Neuronal stem cell (in vitro differentiated cells): ENCODE measurements at regions not wholly inside any gene's neighbourhood (a gene's known extent, or its start where the extent isn't known, plus 50 kb on each side); places are given as distances from the start of the nearest gene placed in this dataset.
"Not testable (repeated sequence)": the region's sequence is repeated elsewhere in the genome, so short reads cannot be mapped to it uniquely, and the experiment has no call there.

Experiments
- DNase-seq: peaks from one replicate; pipeline ENCODE4 v3.0.0-alpha.2; 2013; ENCODE audit warnings: low spot score
- H2AFZ ChIP-seq: one replicate; pipeline ENCODE4 v1.6.1; 2013; ENCODE audit warnings: mild to moderate bottlenecking, low read length, inconsistent platforms
- H2AK5ac ChIP-seq: 2 replicates; pipeline ENCODE4 v1.6.1; 2013; ENCODE audit warnings: low read depth, mild to moderate bottlenecking, inconsistent platforms, low read length, moderate library complexity, mixed read lengths
- H2BK120ac ChIP-seq: 2 replicates; pipeline ENCODE4 v1.6.1; 2013; ENCODE audit warnings: low read depth, mild to moderate bottlenecking, inconsistent platforms, low read length, moderate library complexity, mixed read lengths
- H2BK12ac ChIP-seq: one replicate; pipeline ENCODE4 v1.6.1; 2013; ENCODE audit warnings: low read length, inconsistent platforms
- H2BK15ac ChIP-seq: 2 replicates; pipeline ENCODE4 v1.6.1; 2013; ENCODE audit warnings: mild to moderate bottlenecking, low read length, inconsistent platforms, mixed read lengths
- H2BK5ac ChIP-seq: one replicate; pipeline ENCODE4 v1.6.1; 2013; ENCODE audit warnings: inconsistent platforms, mild to moderate bottlenecking, low read length, moderate library complexity
- H3K14ac ChIP-seq: one replicate; pipeline ENCODE4 v1.6.1; 2013; ENCODE audit warnings: low read length, inconsistent platforms
- H3K18ac ChIP-seq: 2 replicates; pipeline ENCODE4 v1.6.1; 2013; ENCODE audit warnings: low read length, inconsistent platforms
- H3K23ac ChIP-seq: 2 replicates; pipeline ENCODE4 v1.6.1; 2013; ENCODE audit warnings: low read depth, mild to moderate bottlenecking, mixed read lengths, low read length, inconsistent platforms; ENCODE audit not compliant: poor library complexity
- H3K27ac ChIP-seq: replicated peaks from 3 replicates; pipeline ENCODE4 v1.5.1; 2013; ENCODE audit warnings: low read length, inconsistent platforms
- H3K27me3 ChIP-seq, 3 experiments: 2 replicates each; pipeline ENCODE4 v1.6.1; 2013; ENCODE audit warnings: low read length in 3 of 3, mild to moderate bottlenecking in 2 of 3, inconsistent platforms in 1 of 3, low read depth in 1 of 3, mixed read lengths in 1 of 3, moderate library complexity in 1 of 3; ENCODE audit not compliant: control insufficient read depth in 3 of 3, insufficient read depth in 3 of 3
- H3K36me3 ChIP-seq, 2 donors: replicated peaks in 1 of 2; 2 replicates each; pipeline ENCODE4 v1.6.1; 2013; ENCODE audit warnings: low read length in 2 of 2; ENCODE audit not compliant: control insufficient read depth in 2 of 2, insufficient read depth in 2 of 2
- H3K4ac ChIP-seq: 2 replicates; pipeline ENCODE4 v1.6.1; 2013; ENCODE audit warnings: inconsistent platforms, mild to moderate bottlenecking, low read length, moderate library complexity
- H3K4me1 ChIP-seq, 2 donors: 1 replicate in 1 of 2; 2 replicates in 1 of 2; pipeline ENCODE4 v1.6.1; 2013; ENCODE audit warnings: low read length in 2 of 2, low read depth in 1 of 2; ENCODE audit not compliant: control insufficient read depth in 2 of 2, insufficient read depth in 1 of 2
- H3K4me2 ChIP-seq: one replicate; pipeline ENCODE4 v1.6.1; 2013; ENCODE audit warnings: mild to moderate bottlenecking, low read length, inconsistent platforms; ENCODE audit not compliant: insufficient read depth, poor library complexity, severe bottlenecking
- H3K4me3 ChIP-seq, 2 donors: 2 replicates each; pipeline ENCODE4 v1.5.1; 2013; ENCODE audit warnings: low read length in 2 of 2, mild to moderate bottlenecking in 2 of 2, inconsistent platforms in 1 of 2, moderate library complexity in 1 of 2
- H3K79me1 ChIP-seq: one replicate; pipeline ENCODE4 v1.6.1; 2013; ENCODE audit warnings: low read depth, mild to moderate bottlenecking, inconsistent platforms, low read length, moderate library complexity
- H3K9ac ChIP-seq: one replicate; pipeline ENCODE4 v1.6.1; 2013; ENCODE audit warnings: mild to moderate bottlenecking, low read depth, low read length, inconsistent platforms; ENCODE audit not compliant: poor library complexity
- H3K9me3 ChIP-seq, 2 donors: replicated peaks in 1 of 2; 2 replicates each; pipeline versions ENCODE3 to v1.6.1; 2013; ENCODE audit warnings: low read length in 2 of 2, mild to moderate bottlenecking in 2 of 2, inconsistent platforms in 1 of 2, low read depth in 1 of 2, mixed read lengths in 1 of 2, moderate library complexity in 1 of 2; ENCODE audit not compliant: control insufficient read depth in 2 of 2, insufficient read depth in 1 of 2
- H4K8ac ChIP-seq: one replicate; pipeline ENCODE4 v1.6.1; 2013; ENCODE audit warnings: low read depth, mild to moderate bottlenecking, inconsistent platforms, low read length, moderate library complexity
- H4K91ac ChIP-seq: one replicate; pipeline ENCODE4 v1.6.1; 2013; ENCODE audit warnings: low read length, low read depth, mild to moderate bottlenecking, inconsistent platforms; ENCODE audit not compliant: poor library complexity
- WGBS, 2 donors: extraction: QIAGEN DNeasy Blood & Tissue Kit; methylation state at CpG; one replicate each; pipeline ENCODE4 v1.1.7; 2013; ENCODE audit warnings: missing lambda C conversion rate in 2 of 2, mixed read lengths in 1 of 2; ENCODE audit not compliant: insufficient read length in 2 of 2, insufficient replicate concordance in 1 of 2; ENCODE audit errors: extremely low coverage in 2 of 2; 5-methylcytosine and 5-hydroxymethylcytosine counted together

DNA sequence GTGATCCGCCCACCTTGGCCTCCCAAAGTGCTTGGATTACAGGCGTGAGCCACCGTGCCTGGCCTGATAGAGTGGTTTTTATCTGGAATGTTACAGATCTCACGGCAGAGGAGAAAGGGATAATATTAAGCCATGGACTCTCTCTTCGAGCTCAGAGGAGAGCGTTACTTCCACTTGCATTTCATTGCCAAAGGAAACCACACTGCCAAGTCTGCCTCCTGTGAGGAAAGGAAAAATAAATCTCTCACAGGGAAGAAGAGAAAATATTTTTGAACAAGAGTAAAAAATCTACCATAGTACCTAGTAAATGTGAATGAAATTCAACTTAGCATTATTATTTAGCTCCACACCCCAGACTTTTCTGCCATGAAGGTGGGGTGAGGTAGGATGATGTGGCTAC lies 319.2 kb upstream of the PRICKLE1 start:
- Histone ChIP-seq H3K4me1 (no peaks in the 10 kb centered on the region), H4K8ac (no peak overlapping the region), H3K9ac (no peak overlapping the region), H2BK120ac (no peak overlapping the region), H3K9me3 (peaks cover 2 to 5% of the 10 kb centered on the region in 2 donors), H3K4me3 (no peak overlapping the region), H2AFZ (no peak overlapping the region), H2BK15ac (no peak overlapping the region), H3K18ac (no peak overlapping the region), H2AK5ac (no peak overlapping the region), H3K14ac (no peak overlapping the region), H2BK12ac (no peak overlapping the region), H3K79me1 (no peaks in the 10 kb centered on the region), H3K4ac (no peak overlapping the region), H3K36me3 (no peaks in the 10 kb centered on the region), H3K23ac (no peak overlapping the region), H3K4me2 (no peak overlapping the region), H2BK5ac (no peak overlapping the region), H4K91ac (no peak overlapping the region), H3K27me3 (no peaks in the 10 kb centered on the region), H3K27ac (no peak overlapping the region)
- no peak for DNase-seq
- no CpG with 5 or more reads among the region's 6 CpGs for WGBS, 2 donors

GRCh38 chr12:42906801-42907200 lies 317.3 kb upstream of the PRICKLE1 start:
- H3K9me3 ChIP-seq, H3K4me2 ChIP-seq, H2AK5ac ChIP-seq, H4K8ac ChIP-seq, H3K14ac ChIP-seq, H3K4ac ChIP-seq, H3K9ac ChIP-seq, H3K23ac ChIP-seq, H3K79me1 ChIP-seq, H2BK120ac ChIP-seq, H2AFZ ChIP-seq, H3K36me3 ChIP-seq, H3K4me1 ChIP-seq, H3K27me3 ChIP-seq, H2BK15ac ChIP-seq, H4K91ac ChIP-seq, H2BK12ac ChIP-seq, H3K4me3 ChIP-seq, H3K27ac ChIP-seq, DNase-seq, H2BK5ac ChIP-seq, H3K18ac ChIP-seq: not testable (repeated sequence)
- WGBS, 2 donors = no CpG with 5 or more reads among the region's 2 CpGs

DNA sequence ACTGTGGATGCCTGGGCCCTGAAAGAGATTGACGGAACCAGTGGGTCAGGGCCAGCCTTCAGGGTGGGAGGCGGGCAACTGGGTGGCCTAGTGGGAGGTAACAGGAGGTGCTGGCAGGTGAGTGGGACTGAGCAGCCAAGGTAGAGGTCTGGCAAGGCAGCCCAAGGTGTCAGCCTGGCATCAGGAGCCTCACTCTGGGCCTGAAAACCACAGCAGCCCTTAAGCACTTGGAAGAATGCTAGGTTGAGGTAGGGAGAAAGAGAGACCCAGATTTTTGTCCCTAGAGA lies 315.8 kb upstream of the PRICKLE1 start:
- Histone ChIP-seq H2BK120ac (no peak overlapping the region), H3K27me3 (no peaks in the 10 kb centered on the region), H3K9me3 (peaks cover 2 to 5% of the 10 kb centered on the region in 2 donors), H2BK12ac (no peak overlapping the region), H2AFZ (no peak overlapping the region), H4K8ac (no peak overlapping the region), H3K4me3 (no peak overlapping the region), H2BK15ac (no peak overlapping the region), H3K18ac (no peak overlapping the region), H3K9ac (no peak overlapping the region), H3K4me2 (no peak overlapping the region), H2BK5ac (no peak overlapping the region), H3K23ac (no peak overlapping the region), H3K27ac (no peak overlapping the region), H3K4ac (no peak overlapping the region), H3K36me3 (no peaks in the 10 kb centered on the region), H3K4me1 (no peaks in the 10 kb centered on the region), H3K79me1 (no peaks in the 10 kb centered on the region), H3K14ac (no peak overlapping the region), H4K91ac (no peak overlapping the region), H2AK5ac (no peak overlapping the region)
- no CpG with 5 or more reads among the region's 2 CpGs for WGBS, 2 donors
- no peak for DNase-seq

- DNase-seq = no peak
- WGBS, 2 donors = no CpG with 5 or more reads among the region's 12 CpGs
These were observed 315.3 kb upstream of the PRICKLE1 start for GRCh38 chr12:42904683-42905418.

More at GRCh38 chr12:42904683-42905418, 315.3 kb upstream of the PRICKLE1 start:
- no peak overlapping the region for H2BK15ac ChIP-seq
- no peaks in the 10 kb centered on the region for H3K27me3 ChIP-seq
- no peak overlapping the region for H3K27ac ChIP-seq
- no peak overlapping the region for H3K4me2 ChIP-seq
- no peak overlapping the region for H3K14ac ChIP-seq
- no peaks in the 10 kb centered on the region for H3K36me3 ChIP-seq
- no peak overlapping the region for H3K23ac ChIP-seq
- H3K18ac ChIP-seq = no peak overlapping the region
- H2AK5ac ChIP-seq = no peak overlapping the region
- no peak overlapping the region for H2AFZ ChIP-seq
- no peak overlapping the region for H3K4ac ChIP-seq
- no peaks in the 10 kb centered on the region for H3K4me1 ChIP-seq
- H2BK12ac ChIP-seq = no peak overlapping the region
- no peak overlapping the region for H2BK120ac ChIP-seq
- H2BK5ac ChIP-seq = no peak overlapping the region
- peaks cover 2 to 5% of the 10 kb centered on the region in 2 donors for H3K9me3 ChIP-seq
- no peak overlapping the region for H4K91ac ChIP-seq
- no peak overlapping the region for H4K8ac ChIP-seq
- H3K79me1 ChIP-seq = no peaks in the 10 kb centered on the region
- no peak overlapping the region for H3K4me3 ChIP-seq
- H3K9ac ChIP-seq = no peak overlapping the region
